ENCODE measurements at regions not wholly inside any gene's neighbourhood (a gene's known extent, or its start where the extent isn't known, plus 50 kb on each side); places are given as distances from the start of the nearest gene placed in this dataset.

DNA sequence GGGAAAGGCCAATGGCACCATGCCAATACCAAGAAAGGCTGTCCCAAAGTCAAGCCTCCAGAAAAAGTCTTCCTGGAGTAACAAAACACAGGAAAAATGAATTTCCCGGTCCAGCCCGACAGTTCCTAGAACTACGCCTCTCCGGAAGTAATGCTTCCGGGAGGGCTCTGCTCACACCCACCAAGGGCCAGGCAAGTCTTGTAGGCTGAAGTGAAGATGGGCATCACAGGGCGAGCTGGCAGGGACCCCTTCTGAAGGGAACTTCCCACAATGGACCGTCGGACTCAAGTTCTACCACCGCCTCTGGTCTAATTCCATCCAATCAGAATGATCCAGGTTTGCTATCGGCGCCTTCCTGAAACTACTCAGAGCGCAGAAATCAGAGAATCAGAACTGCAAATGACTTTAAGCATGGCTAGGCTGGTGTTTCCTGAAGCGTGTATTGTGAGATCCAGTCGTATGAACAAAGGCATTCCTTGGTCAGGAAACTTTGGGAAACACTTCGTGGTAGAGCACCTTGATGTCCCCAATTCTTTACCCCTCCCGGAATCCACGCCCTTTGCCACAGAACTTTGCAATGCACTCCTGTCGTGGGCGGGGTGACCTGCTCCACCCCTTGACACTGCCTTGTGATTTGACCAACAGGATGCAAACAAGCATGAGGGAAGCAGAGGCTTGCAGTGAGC lies 127.8 kb downstream of the BCOR start:
- Histone ChIP-seq H3K4me1 (no peaks in the 10 kb centered on the region), H3K27ac (no peak overlapping the region), H3K36me3 (no peaks in the 10 kb centered on the region), H3K27me3 (no peaks in the 10 kb centered on the region), H3K4me3 (no peak overlapping the region), H3K9me3 (no peaks in the 10 kb centered on the region)
- TF ChIP-seq POLR2AphosphoS5 (IDR thresholded peaks at IDR 0.05) (no peak), POLR2A (IDR thresholded peaks at IDR 0.05) (no peak), EP300 (IDR thresholded peaks at IDR 0.05) (no peak)
- TF ChIP-seq, protein P1, sequence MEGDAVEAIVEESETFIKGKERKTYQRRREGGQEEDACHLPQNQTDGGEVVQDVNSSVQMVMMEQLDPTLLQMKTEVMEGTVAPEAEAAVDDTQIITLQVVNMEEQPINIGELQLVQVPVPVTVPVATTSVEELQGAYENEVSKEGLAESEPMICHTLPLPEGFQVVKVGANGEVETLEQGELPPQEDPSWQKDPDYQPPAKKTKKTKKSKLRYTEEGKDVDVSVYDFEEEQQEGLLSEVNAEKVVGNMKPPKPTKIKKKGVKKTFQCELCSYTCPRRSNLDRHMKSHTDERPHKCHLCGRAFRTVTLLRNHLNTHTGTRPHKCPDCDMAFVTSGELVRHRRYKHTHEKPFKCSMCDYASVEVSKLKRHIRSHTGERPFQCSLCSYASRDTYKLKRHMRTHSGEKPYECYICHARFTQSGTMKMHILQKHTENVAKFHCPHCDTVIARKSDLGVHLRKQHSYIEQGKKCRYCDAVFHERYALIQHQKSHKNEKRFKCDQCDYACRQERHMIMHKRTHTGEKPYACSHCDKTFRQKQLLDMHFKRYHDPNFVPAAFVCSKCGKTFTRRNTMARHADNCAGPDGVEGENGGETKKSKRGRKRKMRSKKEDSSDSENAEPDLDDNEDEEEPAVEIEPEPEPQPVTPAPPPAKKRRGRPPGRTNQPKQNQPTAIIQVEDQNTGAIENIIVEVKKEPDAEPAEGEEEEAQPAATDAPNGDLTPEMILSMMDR (IDR thresholded peaks at IDR 0.05): no peak
- intact Hi-C loops (cut with DNase I): no loop called here
- WGBS, 2 donors: 51 to 78% methylated on average over 19 of the region's 19 CpGs
- no peak for DNase-seq

DNA sequence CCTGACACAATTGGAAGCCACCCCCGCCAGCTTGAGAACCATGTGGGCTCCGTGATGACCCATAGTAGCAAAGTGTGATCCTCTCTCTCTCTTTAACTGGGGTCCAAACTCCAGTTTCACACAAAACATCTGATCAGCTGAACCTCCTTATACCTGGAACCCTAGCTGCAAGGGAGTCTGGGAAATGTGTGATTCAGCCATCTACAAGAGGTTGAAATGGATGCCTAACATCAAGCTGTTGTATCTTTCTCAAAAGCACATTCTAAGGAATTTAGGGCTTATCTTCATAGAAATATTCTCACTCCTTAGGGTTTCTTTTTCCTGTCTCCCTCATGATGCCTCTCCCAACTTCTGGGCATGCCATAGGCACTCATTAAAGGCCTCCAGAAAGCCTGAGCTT lies 126.0 kb downstream of the BCOR start:
- intact Hi-C loops (cut with DNase I): no loop called here
- DNase-seq: no peak
- Histone ChIP-seq H3K27me3 (no peaks in the 10 kb centered on the region), H3K36me3 (no peaks in the 10 kb centered on the region), H3K4me1 (no peaks in the 10 kb centered on the region), H3K9me3 (no peaks in the 10 kb centered on the region), H3K4me3 (no peak overlapping the region), H3K27ac (no peak overlapping the region)
- TF ChIP-seq EP300 (IDR thresholded peaks at IDR 0.05) (no peak), POLR2A (IDR thresholded peaks at IDR 0.05) (no peak), POLR2AphosphoS5 (IDR thresholded peaks at IDR 0.05) (no peak)
- TF ChIP-seq, protein P1 (IDR thresholded peaks at IDR 0.05): no peak
- WGBS, 2 donors: 94 to 99% methylated on average over 2 of the region's 2 CpGs

DNA sequence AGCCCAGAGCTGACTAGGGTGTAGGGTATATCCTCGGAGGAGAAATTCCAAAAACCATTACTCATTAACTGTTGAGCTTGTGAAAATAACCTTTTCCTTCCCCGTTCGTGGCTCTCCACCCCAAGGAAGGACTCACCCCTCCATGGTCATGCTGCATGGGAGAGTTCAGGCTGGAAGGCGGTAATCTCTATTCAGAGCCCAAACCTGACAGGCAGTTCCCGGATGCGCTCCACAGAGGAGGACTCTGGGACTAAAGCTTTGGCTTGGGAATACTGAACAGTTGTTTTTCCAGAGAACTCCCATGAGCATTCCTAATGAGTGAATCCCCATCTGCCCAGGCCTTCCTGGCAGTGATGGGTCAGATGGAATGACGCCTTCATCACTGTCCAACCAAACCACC lies 125.4 kb downstream of the BCOR start:
- TF ChIP-seq EP300 (IDR thresholded peaks at IDR 0.05) (no peak), POLR2AphosphoS5 (IDR thresholded peaks at IDR 0.05) (no peak), POLR2A (IDR thresholded peaks at IDR 0.05) (no peak)
- TF ChIP-seq, protein P1 (IDR thresholded peaks at IDR 0.05): no peak
- Histone ChIP-seq H3K4me3 (no peak overlapping the region), H3K36me3 (no peaks in the 10 kb centered on the region), H3K27ac (no peak overlapping the region), H3K4me1 (no peaks in the 10 kb centered on the region), H3K27me3 (no peaks in the 10 kb centered on the region), H3K9me3 (no peaks in the 10 kb centered on the region)
- no peak for DNase-seq
- 91 to 93% methylated on average over 7 of the region's 7 CpGs for WGBS, 2 donors
- intact Hi-C loops (cut with DNase I): no loop called here

DNA sequence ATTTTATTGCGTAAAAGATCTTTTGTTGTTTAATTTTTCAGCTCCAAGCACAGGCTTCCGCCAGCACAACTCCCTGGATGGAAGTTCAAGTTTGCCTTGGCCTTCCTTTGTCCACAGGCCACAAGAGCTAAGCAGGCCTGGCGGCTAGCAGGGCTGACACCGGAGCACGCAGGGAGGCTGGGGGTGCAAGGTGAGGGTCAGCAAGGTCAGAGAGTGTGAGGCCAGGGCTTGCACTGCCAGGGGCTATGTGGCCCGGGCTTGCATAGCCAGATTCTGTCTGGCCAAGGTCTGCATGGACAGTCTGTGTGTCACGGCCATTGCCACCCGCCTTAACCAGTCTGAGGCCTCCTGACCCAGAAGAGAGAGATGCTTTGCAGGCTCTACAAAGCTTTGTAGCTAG lies 123.9 kb downstream of the BCOR start:
- no peak overlapping the region for H3K27ac ChIP-seq
- DNase-seq: no peak
- TF ChIP-seq POLR2AphosphoS5 (IDR thresholded peaks at IDR 0.05) (no peak), EP300 (IDR thresholded peaks at IDR 0.05) (no peak)
- TF ChIP-seq, protein P1 (IDR thresholded peaks at IDR 0.05): no peak
- H3K4me1 ChIP-seq: no peaks in the 10 kb centered on the region
- no peaks in the 10 kb centered on the region for H3K36me3 ChIP-seq
- intact Hi-C loops (cut with DNase I): no loop called here
- no peaks in the 10 kb centered on the region for H3K27me3 ChIP-seq
- WGBS, 2 donors: 91 to 92% methylated on average over 8 of the region's 8 CpGs
- H3K4me3 ChIP-seq: no peak overlapping the region
- H3K9me3 ChIP-seq: no peaks in the 10 kb centered on the region

DNA sequence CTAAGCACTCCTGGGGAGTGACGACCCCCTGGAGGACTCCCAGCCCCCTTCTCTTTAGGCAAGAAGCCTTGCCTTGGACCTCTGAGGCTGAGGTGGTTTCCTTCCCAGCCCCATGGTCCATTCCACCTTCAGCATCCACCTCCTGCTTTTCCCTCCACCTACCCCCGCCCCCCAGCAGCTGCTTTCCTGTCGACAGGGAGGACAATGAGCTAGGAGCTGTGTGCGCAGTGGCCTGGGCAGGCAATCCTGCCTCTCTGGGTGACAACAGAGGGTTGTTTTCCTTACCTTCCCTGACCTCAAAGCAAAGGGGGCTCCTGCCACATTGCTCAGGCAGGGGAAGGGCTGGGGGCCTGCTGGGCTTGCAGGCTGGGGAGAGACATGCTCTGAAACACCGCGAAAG lies 123.5 kb downstream of the BCOR start:
- H3K36me3 ChIP-seq: no peaks in the 10 kb centered on the region
- WGBS, 2 donors: 79 to 81% methylated on average over 6 of the region's 6 CpGs
- H3K27ac ChIP-seq: no peak overlapping the region
- no peak for DNase-seq
- H3K27me3 ChIP-seq: no peaks in the 10 kb centered on the region
- no peaks in the 10 kb centered on the region for H3K4me1 ChIP-seq
- TF ChIP-seq, protein P1 (IDR thresholded peaks at IDR 0.05): no peak
- no peak for TF ChIP-seq EP300 (IDR thresholded peaks at IDR 0.05)
- TF ChIP-seq POLR2AphosphoS5 (IDR thresholded peaks at IDR 0.05): no peak
- TF ChIP-seq POLR2A (IDR thresholded peaks at IDR 0.05): no peak
- no peak overlapping the region for H3K4me3 ChIP-seq
- no peaks in the 10 kb centered on the region for H3K9me3 ChIP-seq
- intact Hi-C loops (cut with DNase I): no loop called here
